G401 (cell line): ENCODE measurements at regions not wholly inside any gene's neighbourhood (a gene's known extent, or its start where the extent isn't known, plus 50 kb on each side); places are given as distances from the start of the nearest gene placed in this dataset.
"Not testable (repeated sequence)": the region's sequence is repeated elsewhere in the genome, so short reads cannot be mapped to it uniquely, and the experiment has no call there.

Source experiments
- DNase-seq: peaks from one replicate; pipeline ENCODE4 v3.0.0-alpha.2; 2015; ENCODE audit warnings: low spot score
- in situ Hi-C: cut with HindIII; loops from 2 replicates; pipeline ENCODE4 v1.10.0; 2016; ENCODE audit warnings: low sequenced_read_pairs, mixed read lengths

DNA sequence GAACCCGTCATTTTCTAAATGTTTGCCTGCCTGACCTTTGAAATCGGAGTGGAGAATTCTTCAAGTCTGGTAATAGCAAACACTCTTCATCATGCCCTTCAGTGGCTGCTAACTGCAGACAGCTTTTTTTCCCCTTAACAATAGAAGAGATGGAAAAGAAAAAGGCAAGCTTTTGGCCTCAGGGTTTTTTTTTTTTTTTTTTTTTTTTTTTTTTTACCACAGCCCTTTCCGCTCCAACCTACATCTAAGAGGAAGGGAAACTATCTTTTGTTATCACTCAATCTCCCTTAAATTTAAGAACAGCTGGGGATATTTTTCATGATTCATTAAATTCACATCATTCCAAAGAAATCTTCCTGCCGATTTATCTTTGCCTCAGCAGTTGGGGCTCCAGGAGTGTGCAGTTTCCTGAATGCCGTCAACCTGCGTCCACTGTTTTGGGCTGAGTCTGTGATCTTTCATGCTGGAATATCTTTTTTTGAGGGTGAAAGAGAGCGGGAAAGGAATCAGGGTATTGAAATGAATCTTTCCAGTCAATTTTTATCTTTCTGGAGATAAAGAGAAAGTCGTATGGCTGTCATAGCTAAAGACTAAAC lies 144.5 kb upstream of the SMYD2 start:
- in situ Hi-C loops: no loop called here

DNA sequence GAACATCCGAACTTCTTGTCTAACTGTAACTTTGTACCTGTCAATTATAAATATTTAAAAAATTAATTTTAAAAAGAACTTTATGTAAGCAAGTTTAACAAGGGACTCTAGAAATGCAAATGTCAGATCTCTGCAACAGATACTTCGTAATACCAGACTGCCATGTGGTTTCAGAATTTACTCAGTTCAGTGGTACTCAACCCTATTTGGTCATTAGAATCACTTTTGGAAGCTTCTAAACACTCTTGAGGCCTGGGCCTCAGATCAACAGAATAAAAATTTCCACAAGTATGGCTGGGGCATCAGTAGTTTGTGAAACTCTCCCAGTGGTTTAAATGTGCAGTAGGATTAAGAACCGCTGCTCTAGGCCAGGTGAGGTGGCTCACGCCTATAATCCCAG lies 139.5 kb upstream of the SMYD2 start:
- in situ Hi-C loops: no loop called here
- DNase-seq: no peak

More for the DNA sequence above, 144.5 kb upstream of the SMYD2 start:
- no peak for DNase-seq

DNA sequence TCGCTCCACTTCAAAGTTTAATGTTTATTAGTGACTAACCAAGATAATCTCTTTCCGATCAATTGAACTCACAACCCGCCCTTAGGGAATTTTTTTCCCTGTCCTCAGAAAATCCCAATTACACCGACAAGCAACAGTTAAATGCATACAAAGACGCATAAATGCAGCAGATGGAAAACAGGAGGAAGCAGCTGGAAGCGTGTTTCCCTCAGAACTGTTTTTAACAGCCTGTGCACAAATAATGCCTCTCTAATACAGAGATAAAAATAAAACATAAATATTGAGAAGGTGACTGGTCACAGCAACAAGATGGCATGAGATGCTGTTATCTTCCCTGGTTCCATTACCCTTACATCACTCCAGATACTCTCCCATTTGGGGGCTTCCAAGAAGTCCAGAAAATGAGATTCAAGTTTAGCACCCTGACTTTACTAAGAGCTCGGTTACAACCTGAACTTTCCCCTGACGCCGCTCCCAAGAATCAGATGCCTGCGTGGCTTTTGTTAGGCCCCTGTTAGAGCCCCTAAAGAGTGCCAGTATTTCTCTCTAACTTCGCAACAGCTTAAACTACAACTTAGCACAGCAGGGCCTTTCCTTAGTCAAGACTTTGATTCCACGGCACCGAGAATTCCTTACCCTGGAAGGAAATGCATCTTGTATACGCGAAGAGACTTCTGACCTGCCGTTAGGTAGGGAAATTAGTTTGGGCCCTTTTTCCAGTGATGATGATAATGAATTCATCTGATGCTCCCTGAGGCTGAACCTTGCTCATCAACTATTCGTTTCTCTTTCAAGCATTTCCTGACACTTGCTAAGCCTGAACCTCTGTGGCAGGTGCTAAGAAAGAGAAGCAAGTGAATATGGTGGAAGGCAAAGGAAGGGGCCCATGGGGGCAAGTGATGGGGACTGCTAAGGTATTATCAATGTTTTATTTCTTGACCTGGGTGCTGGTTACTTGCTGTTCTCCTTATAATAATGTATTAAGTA lies 137.7 kb upstream of the SMYD2 start:
- DNase-seq: no peak
- in situ Hi-C loops: no loop called here

DNA sequence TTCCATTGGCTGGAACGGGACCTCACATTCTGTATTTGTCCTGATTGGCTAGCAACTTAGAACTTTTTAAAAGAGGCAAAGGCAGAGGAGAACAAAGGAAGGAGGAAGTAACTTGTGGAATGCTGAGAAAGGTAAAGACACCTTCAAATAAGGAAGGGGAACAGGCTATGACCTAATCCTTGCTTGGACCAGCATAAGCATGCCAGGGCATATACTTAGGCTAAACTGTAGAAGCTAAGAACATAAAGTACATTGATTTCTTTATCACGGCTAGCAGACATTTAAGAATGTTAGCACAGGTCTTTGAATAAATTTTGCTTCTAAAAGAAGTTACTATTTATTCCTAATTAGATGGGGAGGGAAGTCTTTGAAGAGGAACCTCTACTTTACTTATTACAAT lies 136.4 kb upstream of the SMYD2 start:
- DNase-seq, in situ Hi-C loops: not testable (repeated sequence)

GRCh38 chr1:214146523-214146922 lies 134.4 kb upstream of the SMYD2 start:
- DNase-seq: no peak
- in situ Hi-C loops: no loop called here

DNA sequence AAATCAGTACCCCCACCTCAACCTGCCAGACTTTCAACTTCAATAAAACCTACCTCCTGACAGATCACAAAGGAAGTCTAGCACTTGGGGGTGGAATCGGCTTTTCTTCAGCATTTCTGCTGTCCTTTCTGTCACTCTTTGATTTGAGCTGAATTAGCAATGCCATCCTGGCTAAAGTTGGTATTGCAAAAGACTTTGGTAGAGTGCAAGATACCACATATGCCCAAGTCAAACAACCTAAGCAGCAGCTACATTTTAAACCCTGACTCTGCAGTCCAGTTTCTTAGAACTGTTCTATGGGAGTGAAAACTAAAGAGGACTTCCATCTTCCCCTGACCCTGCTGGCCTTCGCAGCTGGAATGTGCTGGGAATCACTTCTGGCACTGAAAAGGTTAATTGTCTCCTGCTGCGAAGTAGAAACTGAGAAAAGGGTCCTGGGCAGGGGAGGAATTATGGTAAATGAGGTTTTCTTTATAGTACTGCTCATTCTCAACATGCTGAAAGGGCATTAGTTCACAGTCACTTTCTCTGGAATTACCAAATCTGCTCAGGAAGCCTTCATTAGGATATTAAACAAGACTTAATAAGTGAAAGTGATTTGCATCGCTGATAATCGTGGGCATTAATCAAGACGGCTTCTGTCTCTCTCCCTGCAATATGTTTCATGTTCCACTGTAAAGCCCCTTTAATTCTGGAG lies 126.2 kb upstream of the SMYD2 start:
- no peak for DNase-seq
- in situ Hi-C loops: no loop called here

DNA sequence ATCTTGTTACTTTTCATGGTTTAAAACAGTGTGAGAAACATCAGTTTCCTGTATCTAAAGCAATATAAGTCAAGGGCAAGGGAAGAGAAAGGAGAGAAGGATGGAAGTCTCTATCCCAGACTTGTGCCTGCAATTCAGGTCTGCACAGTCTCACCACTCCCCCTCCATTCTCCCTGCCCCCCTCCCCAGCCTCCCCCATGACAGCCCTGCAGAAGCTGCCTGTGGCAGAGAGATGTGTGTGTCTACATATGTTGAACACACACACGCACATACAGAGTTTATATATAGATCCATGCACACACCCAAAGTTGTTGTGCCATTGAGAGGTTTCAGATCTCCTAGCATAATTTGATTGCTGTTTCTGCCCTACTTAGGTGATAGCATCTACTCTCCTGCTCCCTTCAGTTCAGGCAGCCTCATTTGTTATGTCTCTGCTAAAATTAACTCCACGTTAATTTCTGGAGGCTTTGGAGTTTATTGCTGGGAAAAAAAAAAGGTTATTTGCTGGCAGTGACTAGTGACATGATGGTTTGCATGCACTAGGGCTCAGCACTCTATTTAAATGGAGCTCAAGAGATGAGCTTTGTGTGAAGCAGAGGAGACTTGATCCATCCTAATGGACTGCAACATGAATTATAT lies 124.9 kb upstream of the SMYD2 start:
- in situ Hi-C loops: no loop called here
- DNase-seq: no peak

- DNase-seq: no peak
- in situ Hi-C loops: no loop called here
Observed at GRCh38 chr1:214164173-214164572, 116.8 kb upstream of the SMYD2 start.

- in situ Hi-C loops: no loop called here
- DNase-seq: no peak
Observed at GRCh38 chr1:214165850-214166374, 115.0 kb upstream of the SMYD2 start.

DNA sequence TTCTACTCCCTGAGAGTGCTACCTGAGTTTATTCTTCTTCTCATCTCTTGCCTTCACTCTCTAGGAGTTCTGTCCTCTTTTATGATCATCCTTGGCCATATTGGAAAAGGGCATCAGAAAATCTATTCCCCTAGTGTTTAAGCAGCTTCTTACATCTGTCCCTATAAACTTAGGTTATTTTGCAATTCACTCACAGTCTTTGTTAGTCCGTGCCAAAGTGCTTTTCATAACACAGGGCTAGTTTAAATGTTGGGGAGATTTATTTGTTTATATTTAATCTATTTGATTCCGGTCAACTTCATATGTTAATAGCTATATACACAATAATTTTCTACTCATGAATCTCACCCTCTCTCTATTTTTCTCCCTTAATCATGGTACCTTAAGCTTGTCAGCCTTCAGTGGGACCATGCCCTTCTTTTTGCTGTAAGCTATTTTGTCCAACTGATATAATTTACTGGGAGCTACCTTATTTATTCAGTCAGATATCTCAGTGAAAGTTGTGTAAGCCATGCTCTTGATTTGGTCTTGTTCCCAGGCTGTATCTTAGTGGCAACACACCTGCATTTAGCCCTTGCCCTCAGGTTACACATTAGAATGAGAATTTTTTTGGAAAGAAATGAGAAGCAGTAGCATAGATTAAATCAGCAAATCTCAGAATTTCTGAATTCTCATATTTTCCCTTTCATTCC lies 106.3 kb upstream of the SMYD2 start:
- DNase-seq: no peak
- in situ Hi-C loops: no loop called here

GRCh38 chr1:214178102-214178501 lies 102.9 kb upstream of the SMYD2 start:
- DNase-seq: no peak
- in situ Hi-C loops: no loop called here

GRCh38 chr1:214184992-214185391 lies 96.0 kb upstream of the SMYD2 start:
- in situ Hi-C loops: no loop called here
- DNase-seq: no peak

DNA sequence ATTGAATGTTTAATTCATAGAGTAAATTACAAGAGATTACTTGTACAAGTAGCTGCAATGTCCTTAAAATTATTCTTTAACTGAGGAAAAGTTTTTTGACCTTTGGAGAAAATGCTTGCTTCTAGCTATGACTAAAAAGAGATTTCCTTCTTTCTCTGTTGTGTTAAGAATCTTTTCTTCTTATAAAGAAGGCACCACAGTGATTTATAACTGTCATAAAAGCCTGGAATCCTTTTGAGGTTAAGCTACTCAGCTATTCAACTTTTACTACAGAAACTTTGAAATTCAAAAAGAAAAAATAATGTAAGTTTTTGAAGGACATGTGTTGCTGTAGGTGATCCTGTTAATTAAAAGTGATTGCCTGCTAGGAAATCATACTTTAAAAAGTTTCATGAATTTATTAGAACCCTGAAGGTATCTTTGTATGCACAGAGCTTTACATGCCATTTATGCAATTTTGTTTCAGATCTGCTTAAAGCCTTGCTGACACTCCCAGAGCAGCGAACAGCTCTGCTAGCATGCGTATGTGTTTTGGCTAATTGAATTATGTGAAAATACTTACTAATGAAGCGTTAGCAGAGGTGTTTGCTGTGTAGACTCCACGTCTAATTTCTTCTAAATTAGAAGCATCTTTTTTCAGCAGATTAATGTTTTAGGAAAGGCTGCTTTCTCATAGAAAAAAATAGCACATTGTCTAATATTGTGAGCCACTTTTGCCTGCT lies 94.7 kb upstream of the SMYD2 start:
- no peak for DNase-seq
- in situ Hi-C loops: no loop called here

- peak; percentile 19 for DNase-seq
Observed at GRCh38 chr1:214187121-214187900, 93.6 kb upstream of the SMYD2 start.

DNA sequence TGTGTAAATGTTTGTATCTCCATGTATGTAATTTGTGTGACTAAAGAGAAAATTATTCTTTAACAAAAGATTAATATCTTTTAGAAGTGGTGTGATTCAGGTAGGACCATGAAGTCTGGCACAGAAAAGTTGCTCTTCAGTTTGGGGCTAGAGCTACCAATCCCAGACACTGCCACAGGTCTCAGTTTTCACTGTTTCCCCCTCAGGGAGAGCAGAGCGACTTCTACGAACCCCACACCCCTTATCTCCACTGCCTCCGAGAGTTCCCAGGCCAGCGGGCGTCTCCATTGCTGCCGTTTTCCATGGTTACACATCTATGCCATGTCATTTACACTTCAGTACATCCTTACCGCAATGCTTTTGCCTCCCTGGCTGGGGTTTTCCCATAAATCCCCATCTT lies 93.0 kb upstream of the SMYD2 start:
- in situ Hi-C loops: no loop called here
- DNase-seq: no peak

More at GRCh38 chr1:214187121-214187900, 93.6 kb upstream of the SMYD2 start:
- in situ Hi-C loops: no loop called here

- in situ Hi-C loops: no loop called here
- DNase-seq: no peak
Observed at GRCh38 chr1:214188835-214189234, 92.1 kb upstream of the SMYD2 start.

GRCh38 chr1:214192825-214193643 lies 87.9 kb upstream of the SMYD2 start:
- in situ Hi-C loops: no loop called here
- no peak for DNase-seq
